ENCODE measurements at regions not wholly inside any gene's neighbourhood (a gene's known extent, or its start where the extent isn't known, plus 50 kb on each side); places are given as distances from the start of the nearest gene placed in this dataset.

DNA sequence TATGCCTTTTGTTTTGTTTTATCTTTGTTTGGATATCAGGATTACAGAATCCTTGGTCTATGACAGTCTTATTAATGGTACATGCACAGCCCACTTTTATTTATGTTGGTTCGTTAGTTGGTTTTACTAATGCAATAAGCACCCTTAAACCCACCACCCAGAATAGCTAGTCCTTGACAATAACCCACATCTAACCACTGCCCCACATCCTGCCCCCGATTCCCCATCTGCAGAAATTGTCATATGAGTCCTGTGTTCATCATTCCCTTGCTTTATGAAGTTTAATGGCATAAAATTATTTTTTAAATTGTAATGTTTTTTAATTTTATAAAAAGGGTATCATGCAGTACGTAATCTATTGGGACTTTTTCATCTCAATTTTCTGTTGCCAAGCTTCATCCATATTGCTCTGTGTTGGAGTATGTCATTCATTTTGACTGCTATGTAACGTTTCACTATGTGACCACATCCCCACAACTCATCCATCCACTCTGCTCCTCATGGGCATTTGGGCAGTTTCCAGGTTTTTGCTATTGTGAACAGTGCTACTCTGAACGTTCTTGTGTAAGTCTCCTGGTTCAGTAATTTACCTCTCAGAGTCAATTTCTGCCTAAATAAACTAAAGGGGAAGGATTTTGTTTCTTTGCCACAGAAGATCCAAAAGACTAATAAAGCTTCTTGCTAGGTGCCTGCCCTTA, 150.4 kb downstream of the MRPL14 start:
- CTCF ChIA-PET, result no interaction called here
- Mint-ChIP-seq H3K4me1 (no peaks in the 10 kb centered on the region), H3K27ac (no peak overlapping the region), H3K9me3 (no peaks in the 10 kb centered on the region), H3K36me3 (no peaks in the 10 kb centered on the region), H3K27me3 (peaks cover 52% of the 10 kb centered on the region), H3K4me3 (no peak overlapping the region)
- DNase-seq, result no peak

GRCh38 chr6:43974643-43975230, 152.5 kb downstream of the MRPL14 start:
- Mint-ChIP-seq H3K36me3 (no peaks in the 10 kb centered on the region), H3K9me3 (no peaks in the 10 kb centered on the region), H3K4me3 (no peak overlapping the region), H3K4me1 (no peaks in the 10 kb centered on the region), H3K27me3 (peaks cover 51% of the 10 kb centered on the region), H3K27ac (no peak overlapping the region)
- DNase-seq, result no peak
- CTCF ChIA-PET, result interaction anchor here (0.7 kb wide), 1 partner anchor 87 kb away, joined by 3 read pairs; no protein-coding TSS in a partner anchor

DNA sequence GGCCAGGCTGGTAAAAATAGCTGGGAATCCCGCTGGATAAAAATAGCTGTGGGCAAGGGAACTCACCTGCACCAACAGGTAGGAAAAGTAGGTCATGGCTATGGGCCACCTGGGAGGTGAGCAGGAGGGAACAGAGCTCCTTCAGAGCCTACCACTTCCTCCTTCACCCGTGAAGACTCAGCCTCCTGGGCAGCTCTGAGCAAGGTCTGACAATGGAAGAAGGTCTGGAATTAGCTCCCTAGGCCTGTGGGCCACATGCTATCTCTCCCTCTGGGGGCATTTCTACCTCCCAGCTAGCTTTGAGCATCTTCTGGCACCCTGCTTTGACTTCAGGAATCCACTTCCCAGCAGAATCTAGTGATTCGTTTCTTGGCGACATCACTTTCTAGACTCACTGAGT, 153.9 kb downstream of the MRPL14 start:
- Mint-ChIP-seq H3K27ac (no peak overlapping the region), H3K4me1 (no peaks in the 10 kb centered on the region), H3K27me3 (peaks cover 43% of the 10 kb centered on the region), H3K36me3 (no peaks in the 10 kb centered on the region), H3K4me3 (no peak overlapping the region), H3K9me3 (no peaks in the 10 kb centered on the region)
- DNase-seq, result peak; percentile 15
- CTCF ChIA-PET, result no interaction called here

GRCh38 chr6:43972913-43973300, 154.3 kb downstream of the MRPL14 start:
- no peaks in the 10 kb centered on the region for H3K9me3 Mint-ChIP-seq
- CTCF ChIA-PET, result no interaction called here
- H3K27ac Mint-ChIP-seq, result no peak overlapping the region
- no peaks in the 10 kb centered on the region for H3K4me1 Mint-ChIP-seq
- peaks cover 42% of the 10 kb centered on the region for H3K27me3 Mint-ChIP-seq
- no peaks in the 10 kb centered on the region for H3K36me3 Mint-ChIP-seq
- no peak overlapping the region for H3K4me3 Mint-ChIP-seq
- no peak for DNase-seq

- CTCF ChIA-PET, result interaction anchor here (1.0 kb wide), 1 partner anchor 102 kb away, joined by 3 read pairs; no protein-coding TSS in a partner anchor
- Mint-ChIP-seq H3K4me3 (no peak overlapping the region), H3K36me3 (no peaks in the 10 kb centered on the region), H3K4me1 (no peaks in the 10 kb centered on the region), H3K9me3 (no peaks in the 10 kb centered on the region), H3K27ac (no peak overlapping the region), H3K27me3 (peaks cover 40% of the 10 kb centered on the region)
- no peak for DNase-seq
These were observed 154.9 kb downstream of the MRPL14 start for GRCh38 chr6:43972179-43972912.

GRCh38 chr6:43971776-43972126, 155.5 kb downstream of the MRPL14 start:
- H3K27ac Mint-ChIP-seq, result no peak overlapping the region
- H3K4me3 Mint-ChIP-seq, result no peak overlapping the region
- no peak for DNase-seq
- CTCF ChIA-PET, result interaction anchor here (1.0 kb wide), 1 partner anchor 103 kb away, joined by 3 read pairs; no protein-coding TSS in a partner anchor
- no peaks in the 10 kb centered on the region for H3K9me3 Mint-ChIP-seq
- no peaks in the 10 kb centered on the region for H3K4me1 Mint-ChIP-seq
- H3K36me3 Mint-ChIP-seq, result no peaks in the 10 kb centered on the region
- peaks cover 39% of the 10 kb centered on the region for H3K27me3 Mint-ChIP-seq

- Mint-ChIP-seq H3K4me1 (no peaks in the 10 kb centered on the region), H3K27me3 (peaks cover 45% of the 10 kb centered on the region), H3K4me3 (no peak overlapping the region), H3K36me3 (no peaks in the 10 kb centered on the region), H3K27ac (no peak overlapping the region), H3K9me3 (no peaks in the 10 kb centered on the region)
- CTCF ChIA-PET, result interaction anchor here (1.0 kb wide), 1 partner anchor 104 kb away, joined by 3 read pairs; no protein-coding TSS in a partner anchor
- DNase-seq, result no peak
These were observed 156.1 kb downstream of the MRPL14 start for GRCh38 chr6:43970913-43971775.

DNA sequence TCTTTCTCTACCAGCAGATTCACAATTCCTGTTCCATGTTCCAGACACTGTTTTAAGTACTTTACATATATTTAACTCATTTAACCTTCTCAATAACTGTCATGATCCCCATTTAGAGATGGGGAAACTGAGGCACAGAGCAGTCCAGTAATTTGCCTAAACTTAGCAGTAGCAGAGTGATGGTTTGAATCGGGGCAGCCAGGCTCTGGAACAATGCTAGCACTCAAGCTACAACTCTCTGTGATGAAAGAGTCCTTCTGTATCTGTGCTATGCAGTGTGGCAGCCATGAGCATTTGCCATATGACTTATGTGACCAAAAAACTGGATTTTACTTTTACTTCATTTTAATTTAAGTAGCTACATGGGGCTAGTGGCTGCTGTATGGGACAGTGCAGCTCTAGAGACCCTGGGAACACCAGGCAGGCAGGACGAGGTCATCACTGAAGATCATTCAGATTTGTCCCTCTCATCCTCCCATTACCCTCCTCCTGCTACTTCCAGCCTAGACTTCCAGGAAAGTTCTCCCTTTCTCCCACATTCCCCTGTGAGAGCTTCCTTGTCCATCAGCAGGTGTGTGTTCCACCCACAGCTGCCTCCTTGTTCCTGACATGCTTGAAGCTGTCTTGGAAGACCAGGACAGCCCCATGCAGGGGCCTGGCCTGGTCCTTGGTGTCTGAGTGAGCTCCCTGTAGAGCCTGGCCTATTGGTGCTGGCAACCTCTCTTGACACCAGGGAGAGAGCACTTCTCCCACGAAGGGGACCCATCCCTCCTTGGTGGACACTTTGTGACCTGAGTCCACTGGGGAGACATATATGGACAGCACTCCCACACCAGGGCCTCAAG, 157.0 kb downstream of the MRPL14 start:
- DNase-seq, result no peak
- Mint-ChIP-seq H3K4me1 (no peaks in the 10 kb centered on the region), H3K36me3 (no peaks in the 10 kb centered on the region), H3K27ac (no peak overlapping the region), H3K4me3 (no peak overlapping the region), H3K27me3 (peaks cover 44% of the 10 kb centered on the region), H3K9me3 (no peaks in the 10 kb centered on the region)
- CTCF ChIA-PET, result no interaction called here

DNA sequence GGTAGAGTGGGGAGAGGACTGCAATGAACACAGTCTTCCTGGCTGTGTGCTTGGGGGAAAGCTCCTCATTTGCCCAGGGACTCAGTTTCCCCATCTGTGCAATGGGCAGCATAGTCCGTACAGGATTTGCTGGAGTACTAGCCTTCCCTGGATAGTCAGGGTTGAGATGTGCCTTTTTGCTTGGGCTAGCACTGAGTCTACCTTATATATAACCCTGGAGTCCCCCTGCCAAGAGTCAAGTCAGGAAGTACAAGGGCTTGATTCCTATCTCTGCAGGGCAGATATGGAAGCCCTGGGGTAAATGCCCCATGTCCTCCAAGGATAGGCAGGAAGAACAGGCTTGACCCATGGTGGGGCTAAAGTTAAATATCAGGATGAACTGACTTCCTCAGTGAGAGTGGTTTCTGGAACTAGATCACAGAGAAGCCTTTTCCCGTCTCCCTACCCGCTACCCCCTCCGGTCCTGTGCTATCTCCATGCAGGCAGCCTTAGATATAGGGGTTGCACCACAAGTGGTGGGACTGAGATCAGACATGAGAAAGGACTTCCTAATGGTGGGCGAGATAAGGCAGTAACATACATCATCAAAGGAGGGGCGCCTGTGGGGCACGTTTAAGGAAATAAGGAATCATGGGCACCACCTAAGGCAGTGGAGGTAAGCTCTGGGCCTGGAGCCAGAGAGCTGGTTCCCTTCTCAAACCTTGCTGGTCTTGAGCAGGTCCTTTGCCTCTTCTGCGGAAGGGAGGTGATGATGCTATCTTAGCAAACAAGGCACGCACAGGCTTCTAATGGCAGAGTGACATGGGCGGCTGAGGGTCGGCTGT, 157.9 kb downstream of the MRPL14 start:
- Mint-ChIP-seq H3K27ac (no peak overlapping the region), H3K36me3 (no peaks in the 10 kb centered on the region), H3K4me3 (no peak overlapping the region), H3K4me1 (no peaks in the 10 kb centered on the region), H3K9me3 (no peaks in the 10 kb centered on the region), H3K27me3 (peaks cover 45% of the 10 kb centered on the region)
- DNase-seq, result no peak
- CTCF ChIA-PET, result no interaction called here

GRCh38 chr6:43968110-43968965, 158.9 kb downstream of the MRPL14 start:
- H3K27ac Mint-ChIP-seq, result no peak overlapping the region
- H3K4me3 Mint-ChIP-seq, result no peak overlapping the region
- CTCF ChIA-PET, result interaction anchor here (0.6 kb wide), 1 partner anchor 1225 kb away, joined by 3 read pairs; no protein-coding TSS in a partner anchor
- no peaks in the 10 kb centered on the region for H3K4me1 Mint-ChIP-seq
- H3K9me3 Mint-ChIP-seq, result no peaks in the 10 kb centered on the region
- no peak for DNase-seq
- H3K27me3 Mint-ChIP-seq, result peaks cover 49% of the 10 kb centered on the region
- H3K36me3 Mint-ChIP-seq, result no peaks in the 10 kb centered on the region

DNA sequence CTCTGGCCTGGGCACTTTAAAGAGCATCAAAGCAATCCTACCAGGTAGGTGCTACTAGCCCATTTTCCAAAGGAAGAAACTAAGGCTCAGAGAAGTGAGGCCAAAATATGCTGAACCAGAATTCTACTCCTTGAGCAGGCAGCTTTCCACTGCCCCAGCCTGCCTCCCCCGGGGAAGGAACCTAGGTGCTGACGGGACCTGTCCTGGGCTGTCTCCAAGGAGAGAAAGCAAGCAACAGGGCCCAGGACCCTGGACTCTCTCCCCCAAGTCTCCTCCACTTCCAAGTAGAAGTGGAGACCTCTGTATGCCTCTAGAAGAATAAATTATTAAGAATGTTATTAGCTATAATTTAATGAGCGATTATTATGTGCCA, 159.5 kb downstream of the MRPL14 start:
- Mint-ChIP-seq H3K9me3 (no peaks in the 10 kb centered on the region), H3K36me3 (no peaks in the 10 kb centered on the region), H3K27me3 (peaks cover 45% of the 10 kb centered on the region), H3K4me3 (no peak overlapping the region), H3K4me1 (no peaks in the 10 kb centered on the region), H3K27ac (no peak overlapping the region)
- no peak for DNase-seq
- CTCF ChIA-PET, result no interaction called here
